ENCODE measurements at regions not wholly inside any gene's neighbourhood (a gene's known extent, or its start where the extent isn't known, plus 50 kb on each side); places are given as distances from the start of the nearest gene placed in this dataset.

DNA sequence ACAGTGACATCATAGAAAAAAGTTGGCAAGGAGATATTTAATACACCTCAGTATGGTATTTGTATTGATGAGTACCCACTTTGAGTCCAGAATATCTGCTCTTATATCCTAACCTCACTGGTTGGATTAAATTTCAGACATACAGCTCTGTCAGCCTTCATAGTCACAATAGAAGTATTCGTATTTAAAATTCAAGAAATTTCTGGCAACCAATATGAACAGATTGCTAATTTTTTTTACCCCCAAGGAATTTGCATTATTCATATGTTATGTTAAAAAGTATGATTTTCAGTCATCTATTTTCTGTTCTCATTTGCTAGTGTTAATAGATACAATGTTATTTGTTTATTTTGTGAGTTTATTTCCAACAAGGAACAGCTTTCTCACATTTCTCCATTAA lies 1306.8 kb upstream of the NXPH2 start:
- TF ChIP-seq, protein P1, sequence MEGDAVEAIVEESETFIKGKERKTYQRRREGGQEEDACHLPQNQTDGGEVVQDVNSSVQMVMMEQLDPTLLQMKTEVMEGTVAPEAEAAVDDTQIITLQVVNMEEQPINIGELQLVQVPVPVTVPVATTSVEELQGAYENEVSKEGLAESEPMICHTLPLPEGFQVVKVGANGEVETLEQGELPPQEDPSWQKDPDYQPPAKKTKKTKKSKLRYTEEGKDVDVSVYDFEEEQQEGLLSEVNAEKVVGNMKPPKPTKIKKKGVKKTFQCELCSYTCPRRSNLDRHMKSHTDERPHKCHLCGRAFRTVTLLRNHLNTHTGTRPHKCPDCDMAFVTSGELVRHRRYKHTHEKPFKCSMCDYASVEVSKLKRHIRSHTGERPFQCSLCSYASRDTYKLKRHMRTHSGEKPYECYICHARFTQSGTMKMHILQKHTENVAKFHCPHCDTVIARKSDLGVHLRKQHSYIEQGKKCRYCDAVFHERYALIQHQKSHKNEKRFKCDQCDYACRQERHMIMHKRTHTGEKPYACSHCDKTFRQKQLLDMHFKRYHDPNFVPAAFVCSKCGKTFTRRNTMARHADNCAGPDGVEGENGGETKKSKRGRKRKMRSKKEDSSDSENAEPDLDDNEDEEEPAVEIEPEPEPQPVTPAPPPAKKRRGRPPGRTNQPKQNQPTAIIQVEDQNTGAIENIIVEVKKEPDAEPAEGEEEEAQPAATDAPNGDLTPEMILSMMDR (optimal IDR thresholded peaks at IDR 0.05 in 1 of 3, IDR thresholded peaks at IDR 0.05 in 1 of 3, conservative IDR thresholded peaks at IDR 0.05 in 1 of 3; ENCODE audit: extremely low read depth in 1 of 3, insufficient read depth in 2 of 3, low read length in 3 of 3): no peak
- no peak for TF ChIP-seq EZH2 (IDR thresholded peaks at IDR 0.05; ENCODE audit: low read length)
